ENCODE measurements at regions not wholly inside any gene's neighbourhood (a gene's known extent, or its start where the extent isn't known, plus 50 kb on each side); places are given as distances from the start of the nearest gene placed in this dataset.

GRCh38 chr4:135963009-135963408, 1569.3 kb downstream of the PCDH18 start:
- no peak for DNase-seq

More at GRCh38 chr4:135963009-135963408, 1569.3 kb downstream of the PCDH18 start:
- TF ChIP-seq MAZ (IDR thresholded peaks at IDR 0.05; ENCODE audit: borderline replicate concordance, low read depth, low read length) = no peak
- no peak for TF ChIP-seq CTCF (conservative IDR thresholded peaks at IDR 0.05; ENCODE audit: low read depth, low read length)
- no peak for TF ChIP-seq RAD21 (IDR thresholded peaks at IDR 0.05; ENCODE audit: low read length)
- TF ChIP-seq FOS (IDR thresholded peaks at IDR 0.05; ENCODE audit: low read depth, low read length) = no peak
- no peak for TF ChIP-seq CEBPB (IDR thresholded peaks at IDR 0.05; ENCODE audit: low read depth, low read length)
- no peak for TF ChIP-seq USF2 (IDR thresholded peaks at IDR 0.05; ENCODE audit: low read depth, low read length)
- no peak for TF ChIP-seq POLR2A (IDR thresholded peaks at IDR 0.05; ENCODE audit: low read depth, low read length)
- no peak for TF ChIP-seq ELK1 (IDR thresholded peaks at IDR 0.05; ENCODE audit: borderline replicate concordance, low read depth, low read length)
- TF ChIP-seq RCOR1 (IDR thresholded peaks at IDR 0.05; ENCODE audit: insufficient replicate concordance, low read length) = no peak
- TF ChIP-seq MXI1 (IDR thresholded peaks at IDR 0.05; ENCODE audit: borderline replicate concordance, low read depth, low read length) = no peak
- TF ChIP-seq SMC3 (IDR thresholded peaks at IDR 0.05; ENCODE audit: low read depth, low read length) = no peak
- no peak for TF ChIP-seq BHLHE40 (IDR thresholded peaks at IDR 0.05; ENCODE audit: low read depth, low read length)
- TF ChIP-seq RFX5 (IDR thresholded peaks at IDR 0.05; ENCODE audit: low read depth, low read length) = no peak
- no peak for TF ChIP-seq MAFK (IDR thresholded peaks at IDR 0.05; ENCODE audit: low read depth, low read length)
- no peak for TF ChIP-seq NFE2L2 (IDR thresholded peaks at IDR 0.05; ENCODE audit: low read depth, low read length)
- TF ChIP-seq CHD1 (IDR thresholded peaks at IDR 0.05; ENCODE audit: low read depth, low read length) = no peak
- in situ Hi-C loops (cut with MboI; ENCODE audit: low sequenced_read_pairs) = no loop called here
- no peak overlapping the region for H3K23ac ChIP-seq (ENCODE audit: low read depth, low read length)
- H3K27ac ChIP-seq (ENCODE audit: insufficient read depth, low read length) = no peak overlapping the region
- H3K4ac ChIP-seq (ENCODE audit: low read depth, low read length) = no peak overlapping the region
- intact Hi-C loops (cut with micrococcal nuclease) = no loop called here
- no CpG with 5 or more reads among the region's 1 CpG for WGBS, 2 experiments (ENCODE audit: extremely low coverage in 2 of 2, insufficient read length in 1 of 2)
- BruUV-seq (replicated peaks) = no TSS peak
- CTCF ChIA-PET = no interaction called here
- H2BK120ac ChIP-seq (ENCODE audit: low read depth, low read length) = no peak overlapping the region
- no peak for ATAC-seq (ENCODE audit: low read depth)
- no peak overlapping the region for H2BK15ac ChIP-seq (ENCODE audit: low read depth, low read length)
- no peak overlapping the region for H4K91ac ChIP-seq (ENCODE audit: insufficient read depth, low read depth, low read length)
- H2AK9ac ChIP-seq (replicated peaks; ENCODE audit: low read depth, low read length, poor library complexity) = no peak overlapping the region
- H3K56ac ChIP-seq (ENCODE audit: extremely low read depth, insufficient read depth, low read length) = no peak overlapping the region
- no peak overlapping the region for H3K4me3 ChIP-seq (ENCODE audit: insufficient read depth, low read depth, low read length)
- H3K14ac ChIP-seq (replicated peaks; ENCODE audit: low read depth, low read length) = no peak overlapping the region
- H4K8ac ChIP-seq (ENCODE audit: low read depth in 2 of 2, low read length in 2 of 2) = no peak overlapping the region
- POLR2A ChIA-PET (ENCODE audit: unreplicated experiment) = no interaction called here
- no peak overlapping the region for H2BK20ac ChIP-seq (ENCODE audit: low read depth, low read length)
- H2AFZ ChIP-seq (replicated peaks; ENCODE audit: low read length, poor library complexity) = no peak overlapping the region
- H3K4me2 ChIP-seq (ENCODE audit: low read depth, low read length) = no peak overlapping the region
- H3K18ac ChIP-seq (ENCODE audit: low read depth, low read length) = no peak overlapping the region
- H3K79me1 ChIP-seq (ENCODE audit: low read depth in 1 of 2, low read length in 2 of 2) = no peaks in the 10 kb centered on the region
- H4K20me1 ChIP-seq (ENCODE audit: insufficient read depth, low read length) = no peaks in the 10 kb centered on the region
- dilution Hi-C loops (cut with HindIII; ENCODE audit: low sequenced_read_pairs, unreplicated experiment) = no loop called here
- no peak overlapping the region for H2AK5ac ChIP-seq (ENCODE audit: low read depth, low read length)
- H2BK5ac ChIP-seq (ENCODE audit: low read depth, low read length, poor library complexity, severe bottlenecking) = no peak overlapping the region
- no peaks in the 10 kb centered on the region for H3K4me1 ChIP-seq (ENCODE audit: control insufficient read depth, insufficient read depth, low read length)
- H3K9me3 ChIP-seq (ENCODE audit: control insufficient read depth, insufficient read depth, low read length) = peaks cover 4% of the 10 kb centered on the region; the same call in 1 of the 2 replicates
- H4K5ac ChIP-seq (ENCODE audit: low read depth, low read length) = no peak overlapping the region
- H3K9ac ChIP-seq (ENCODE audit: low read depth, low read length) = no peak overlapping the region
- H3K36me3 ChIP-seq (ENCODE audit: control insufficient read depth, insufficient read depth, low read length) = no peaks in the 10 kb centered on the region
- H3K27me3 ChIP-seq (ENCODE audit: control insufficient read depth, insufficient read depth, low read length) = no peaks in the 10 kb centered on the region
- H3K9me1 ChIP-seq (ENCODE audit: insufficient read depth, low read length) = no peaks in the 10 kb centered on the region

All from IMR-90 (cell line).